ENCODE measurements at regions not wholly inside any gene's neighbourhood (a gene's known extent, or its start where the extent isn't known, plus 50 kb on each side); places are given as distances from the start of the nearest gene placed in this dataset.

DNA sequence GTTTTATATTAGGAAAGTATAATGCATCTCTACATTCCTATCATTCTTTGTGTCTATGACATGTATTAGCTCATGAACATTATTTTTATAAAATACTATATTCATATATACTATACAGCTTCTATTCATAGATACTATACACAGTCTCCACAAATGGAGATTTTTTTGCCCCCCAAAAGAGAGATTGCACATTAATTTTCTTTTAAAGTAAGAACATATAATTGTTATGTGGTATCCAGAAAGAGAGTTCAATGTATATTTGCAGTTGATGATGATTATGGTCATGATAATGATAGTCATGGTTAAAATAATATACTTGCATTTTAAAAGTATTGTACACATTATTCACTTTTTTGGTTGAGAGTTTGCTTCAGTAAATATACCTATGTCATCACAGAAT, 445.3 kb downstream of the DSC3 start:
- Histone ChIP-seq H4K20me1 (ENCODE audit: control insufficient read depth, extremely low read depth, insufficient read depth, low read length) (no peaks in the 10 kb centered on the region), H3K27me3 (ENCODE audit: control insufficient read depth, extremely low read depth, insufficient read depth, low read length) (no peaks in the 10 kb centered on the region), H3K4me3 (ENCODE audit: control insufficient read depth in 2 of 3, extremely low read depth in 1 of 3, insufficient read depth in 2 of 3, low read depth in 1 of 3, low read length in 3 of 3) (no peak overlapping the region), H3K27ac (ENCODE audit: control insufficient read depth, insufficient read depth, low read length) (no peak overlapping the region), H3K9ac (ENCODE audit: control insufficient read depth, extremely low read depth, insufficient read depth, low read length) (no peak overlapping the region), H3K4me2 (ENCODE audit: control insufficient read depth, extremely low read depth, insufficient read depth, low read depth, low read length) (no peak overlapping the region), H3K4me1 (ENCODE audit: control insufficient read depth, extremely low read depth, insufficient read depth, low read length) (no peaks in the 10 kb centered on the region), H3K9me1 (ENCODE audit: control insufficient read depth, extremely low read depth, insufficient read depth, low read length) (no peaks in the 10 kb centered on the region), H2AFZ (ENCODE audit: control insufficient read depth, low read length) (no peak overlapping the region), H3K79me2 (ENCODE audit: control insufficient read depth, insufficient read depth, low read length) (no peaks in the 10 kb centered on the region), H3K9me3 (ENCODE audit: control insufficient read depth, low read depth, low read length) (no peaks in the 10 kb centered on the region), H3K36me3 (ENCODE audit: control insufficient read depth in 2 of 2, extremely low read depth in 1 of 2, insufficient read depth in 2 of 2, low read length in 2 of 2) (no peaks in the 10 kb centered on the region)
- dilution Hi-C loops (cut with MboI; ENCODE audit: extremely low pct_ligation_motif_present, low sequenced_read_pairs), result no loop called here
- TF ChIP-seq, protein P1, sequence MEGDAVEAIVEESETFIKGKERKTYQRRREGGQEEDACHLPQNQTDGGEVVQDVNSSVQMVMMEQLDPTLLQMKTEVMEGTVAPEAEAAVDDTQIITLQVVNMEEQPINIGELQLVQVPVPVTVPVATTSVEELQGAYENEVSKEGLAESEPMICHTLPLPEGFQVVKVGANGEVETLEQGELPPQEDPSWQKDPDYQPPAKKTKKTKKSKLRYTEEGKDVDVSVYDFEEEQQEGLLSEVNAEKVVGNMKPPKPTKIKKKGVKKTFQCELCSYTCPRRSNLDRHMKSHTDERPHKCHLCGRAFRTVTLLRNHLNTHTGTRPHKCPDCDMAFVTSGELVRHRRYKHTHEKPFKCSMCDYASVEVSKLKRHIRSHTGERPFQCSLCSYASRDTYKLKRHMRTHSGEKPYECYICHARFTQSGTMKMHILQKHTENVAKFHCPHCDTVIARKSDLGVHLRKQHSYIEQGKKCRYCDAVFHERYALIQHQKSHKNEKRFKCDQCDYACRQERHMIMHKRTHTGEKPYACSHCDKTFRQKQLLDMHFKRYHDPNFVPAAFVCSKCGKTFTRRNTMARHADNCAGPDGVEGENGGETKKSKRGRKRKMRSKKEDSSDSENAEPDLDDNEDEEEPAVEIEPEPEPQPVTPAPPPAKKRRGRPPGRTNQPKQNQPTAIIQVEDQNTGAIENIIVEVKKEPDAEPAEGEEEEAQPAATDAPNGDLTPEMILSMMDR (optimal IDR thresholded peaks at IDR 0.05 in 1 of 3, IDR thresholded peaks at IDR 0.05 in 1 of 3, conservative IDR thresholded peaks at IDR 0.05 in 1 of 3; ENCODE audit: extremely low read depth in 1 of 3, insufficient read depth in 2 of 3, low read length in 3 of 3), result no peak
- no peak for TF ChIP-seq EZH2 (IDR thresholded peaks at IDR 0.05; ENCODE audit: low read length)
- DNase-seq (ENCODE audit: low read depth, low spot score), result no peak
- no peak for FAIRE-seq

DNA sequence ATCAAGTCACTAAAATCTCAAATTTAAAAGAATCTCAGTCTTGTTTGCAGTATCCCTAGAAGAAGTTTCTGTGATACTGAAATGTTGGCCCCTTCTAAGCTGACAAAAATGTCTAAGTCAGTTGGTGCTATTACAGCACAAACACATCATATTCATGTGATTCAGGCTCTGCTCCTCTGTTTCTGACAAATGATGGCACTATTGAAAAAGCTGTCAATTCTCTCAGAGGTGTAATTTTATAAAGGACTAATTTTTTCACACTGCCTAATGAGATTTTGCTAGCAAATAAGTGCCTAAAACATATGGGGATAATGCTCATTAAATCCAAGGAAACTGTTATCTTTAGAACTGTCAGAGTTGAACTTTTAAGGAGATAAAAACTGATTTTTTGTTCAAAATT, 445.9 kb downstream of the DSC3 start:
- no peak overlapping the region for H3K27ac ChIP-seq (ENCODE audit: control insufficient read depth, insufficient read depth, low read length)
- no peak overlapping the region for H2AFZ ChIP-seq (ENCODE audit: control insufficient read depth, low read length)
- no peaks in the 10 kb centered on the region for H3K27me3 ChIP-seq (ENCODE audit: control insufficient read depth, extremely low read depth, insufficient read depth, low read length)
- H3K4me2 ChIP-seq (ENCODE audit: control insufficient read depth, extremely low read depth, insufficient read depth, low read depth, low read length), result no peak overlapping the region
- dilution Hi-C loops (cut with MboI; ENCODE audit: extremely low pct_ligation_motif_present, low sequenced_read_pairs), result no loop called here
- H3K9me3 ChIP-seq (ENCODE audit: control insufficient read depth, low read depth, low read length), result no peaks in the 10 kb centered on the region
- FAIRE-seq, result no peak
- no peak for DNase-seq (ENCODE audit: low read depth, low spot score)
- H3K79me2 ChIP-seq (ENCODE audit: control insufficient read depth, insufficient read depth, low read length), result no peaks in the 10 kb centered on the region
- H3K9ac ChIP-seq (ENCODE audit: control insufficient read depth, extremely low read depth, insufficient read depth, low read length), result no peak overlapping the region
- H3K36me3 ChIP-seq (ENCODE audit: control insufficient read depth in 2 of 2, extremely low read depth in 1 of 2, insufficient read depth in 2 of 2, low read length in 2 of 2), result no peaks in the 10 kb centered on the region
- no peaks in the 10 kb centered on the region for H3K9me1 ChIP-seq (ENCODE audit: control insufficient read depth, extremely low read depth, insufficient read depth, low read length)
- H3K4me3 ChIP-seq (ENCODE audit: control insufficient read depth in 2 of 3, extremely low read depth in 1 of 3, insufficient read depth in 2 of 3, low read depth in 1 of 3, low read length in 3 of 3), result no peak overlapping the region
- TF ChIP-seq, protein P1 (optimal IDR thresholded peaks at IDR 0.05 in 1 of 3, IDR thresholded peaks at IDR 0.05 in 1 of 3, conservative IDR thresholded peaks at IDR 0.05 in 1 of 3; ENCODE audit: extremely low read depth in 1 of 3, insufficient read depth in 2 of 3, low read length in 3 of 3), result no peak
- no peak for TF ChIP-seq EZH2 (IDR thresholded peaks at IDR 0.05; ENCODE audit: low read length)
- no peaks in the 10 kb centered on the region for H3K4me1 ChIP-seq (ENCODE audit: control insufficient read depth, extremely low read depth, insufficient read depth, low read length)
- no peaks in the 10 kb centered on the region for H4K20me1 ChIP-seq (ENCODE audit: control insufficient read depth, extremely low read depth, insufficient read depth, low read length)

Measured in keratinocyte (primary cell).